Transverse colon (tissue), 3 donors: ENCODE measurements at regions not wholly inside any gene's neighbourhood (a gene's known extent, or its start where the extent isn't known, plus 50 kb on each side); places are given as distances from the start of the nearest gene placed in this dataset.

ENCODE experiments used
- CTCF ChIP-seq, 5 experiments: fragments of 200-600 bp in 3 of 5; fragments of 450-650 bp in 2 of 5; sonication (generic) in 3 of 5; IDR thresholded peaks; 1 replicate in 2 of 5; 2 replicates in 3 of 5; pipeline ENCODE4 v1.5.1; 2016 to 2017; ENCODE audit warnings: antibody characterized with exemption in 5 of 5, inconsistent platforms in 3 of 5, mild to moderate bottlenecking in 2 of 5, moderate library complexity in 1 of 5
- EP300 ChIP-seq: sonication (generic); formaldehyde crosslinking; IDR thresholded peaks from one replicate; pipeline ENCODE4 v1.6.1; 2017; ENCODE audit warnings: antibody characterized with exemption, low read depth
- POLR2A ChIP-seq: fragments of 450-650 bp; IDR thresholded peaks from one replicate; pipeline ENCODE4 v1.6.1; 2016; ENCODE audit warnings: antibody characterized with exemption, mild to moderate bottlenecking, moderate library complexity

GRCh38 chr4:79552311-79552710, 144.3 kb upstream of the GK2 start:
- TF ChIP-seq CTCF (IDR thresholded peaks at IDR 0.05) (no peak), EP300 (no peak), POLR2A (no peak)
